ENCODE measurements at regions not wholly inside any gene's neighbourhood (a gene's known extent, or its start where the extent isn't known, plus 50 kb on each side); places are given as distances from the start of the nearest gene placed in this dataset.

DNA sequence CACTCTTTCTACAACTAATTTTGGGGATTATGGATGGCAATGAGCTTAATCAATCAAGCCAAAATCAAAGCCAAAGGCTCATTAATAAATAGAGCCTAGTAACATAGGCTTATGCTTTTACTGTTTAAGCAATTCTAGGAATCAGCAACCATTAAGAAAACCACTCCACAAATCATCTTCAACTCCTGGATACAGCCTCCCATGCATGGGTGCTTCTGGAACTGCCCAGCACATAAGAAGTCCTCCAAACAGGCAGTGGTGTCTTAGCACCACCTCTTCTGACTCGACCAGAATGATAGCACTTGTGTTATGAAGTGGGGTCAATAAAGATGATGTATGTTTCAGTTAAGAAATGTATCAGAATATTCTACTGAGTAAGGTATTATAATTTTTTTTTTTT is 104.4 kb upstream of the SERPINE2 start:
- TF ChIP-seq, protein P1, sequence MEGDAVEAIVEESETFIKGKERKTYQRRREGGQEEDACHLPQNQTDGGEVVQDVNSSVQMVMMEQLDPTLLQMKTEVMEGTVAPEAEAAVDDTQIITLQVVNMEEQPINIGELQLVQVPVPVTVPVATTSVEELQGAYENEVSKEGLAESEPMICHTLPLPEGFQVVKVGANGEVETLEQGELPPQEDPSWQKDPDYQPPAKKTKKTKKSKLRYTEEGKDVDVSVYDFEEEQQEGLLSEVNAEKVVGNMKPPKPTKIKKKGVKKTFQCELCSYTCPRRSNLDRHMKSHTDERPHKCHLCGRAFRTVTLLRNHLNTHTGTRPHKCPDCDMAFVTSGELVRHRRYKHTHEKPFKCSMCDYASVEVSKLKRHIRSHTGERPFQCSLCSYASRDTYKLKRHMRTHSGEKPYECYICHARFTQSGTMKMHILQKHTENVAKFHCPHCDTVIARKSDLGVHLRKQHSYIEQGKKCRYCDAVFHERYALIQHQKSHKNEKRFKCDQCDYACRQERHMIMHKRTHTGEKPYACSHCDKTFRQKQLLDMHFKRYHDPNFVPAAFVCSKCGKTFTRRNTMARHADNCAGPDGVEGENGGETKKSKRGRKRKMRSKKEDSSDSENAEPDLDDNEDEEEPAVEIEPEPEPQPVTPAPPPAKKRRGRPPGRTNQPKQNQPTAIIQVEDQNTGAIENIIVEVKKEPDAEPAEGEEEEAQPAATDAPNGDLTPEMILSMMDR (conservative IDR thresholded peaks at IDR 0.05; ENCODE audit: low read depth in 2 of 2): no peak
- TF ChIP-seq, protein P2, sequence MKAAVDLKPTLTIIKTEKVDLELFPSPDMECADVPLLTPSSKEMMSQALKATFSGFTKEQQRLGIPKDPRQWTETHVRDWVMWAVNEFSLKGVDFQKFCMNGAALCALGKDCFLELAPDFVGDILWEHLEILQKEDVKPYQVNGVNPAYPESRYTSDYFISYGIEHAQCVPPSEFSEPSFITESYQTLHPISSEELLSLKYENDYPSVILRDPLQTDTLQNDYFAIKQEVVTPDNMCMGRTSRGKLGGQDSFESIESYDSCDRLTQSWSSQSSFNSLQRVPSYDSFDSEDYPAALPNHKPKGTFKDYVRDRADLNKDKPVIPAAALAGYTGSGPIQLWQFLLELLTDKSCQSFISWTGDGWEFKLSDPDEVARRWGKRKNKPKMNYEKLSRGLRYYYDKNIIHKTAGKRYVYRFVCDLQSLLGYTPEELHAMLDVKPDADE (IDR thresholded peaks at IDR 0.05): no peak
- TF ChIP-seq EZH2 (IDR thresholded peaks at IDR 0.05; ENCODE audit: low read depth, unreplicated experiment) (no peak), REST (IDR thresholded peaks at IDR 0.05; ENCODE audit: unreplicated experiment) (no peak), ZNF114 (CRISPR knock-in tag; IDR thresholded peaks at IDR 0.05) (no peak), JUNB (IDR thresholded peaks at IDR 0.05; ENCODE audit: unreplicated experiment) (no peak), POLR2AphosphoS5 (IDR thresholded peaks at IDR 0.05; ENCODE audit: low read depth) (no peak), NANOG (IDR thresholded peaks at IDR 0.05; ENCODE audit: borderline replicate concordance) (no peak), CREB1 (CRISPR knock-in tag; IDR thresholded peaks at IDR 0.05; ENCODE audit: low read depth) (no peak), EZH2phosphoT487 (IDR thresholded peaks at IDR 0.05; ENCODE audit: unreplicated experiment) (no peak)
